K562 (cell line): ENCODE measurements at regions not wholly inside any gene's neighbourhood (a gene's known extent, or its start where the extent isn't known, plus 50 kb on each side); places are given as distances from the start of the nearest gene placed in this dataset.
A peak's percentile ranks its signal among the peaks of the same experiment; 100 is the strongest.

Source experiments
- BCOR ChIP-seq: fragments of 450-650 bp; IDR thresholded peaks from 2 replicates; pipeline ENCODE4 v1.6.1; 2016
- BRCA1 ChIP-seq, 2 experiments: fragments of 450-650 bp in 1 of 2; sonication (generic) in 1 of 2; formaldehyde crosslinking in 1 of 2; IDR thresholded peaks; 2 replicates each; pipeline versions ENCODE4 v1.5.0 to v1.6.1; 2017 to 2020; ENCODE audit warnings: mild to moderate bottlenecking in 1 of 2, missing genetic modification reagents in 1 of 2
- CLOCK ChIP-seq: fragments of 250-450 bp; sonication (Bioruptor Pico); IDR thresholded peaks from 2 replicates; pipeline ENCODE4 v1.4.0; 2020; ENCODE audit warnings: mild to moderate bottlenecking, moderate library complexity, borderline replicate concordance
- CTCF ChIP-seq, 3 experiments: IDR thresholded peaks in 2 of 3; conservative IDR thresholded peaks in 1 of 3; 2 replicates each; pipeline ENCODE4 v1.5.1; 2011 to 2012; ENCODE audit warnings: low read length in 3 of 3, mild to moderate bottlenecking in 3 of 3, control low read depth in 2 of 3, improper control_type of control experiment in 1 of 3, inconsistent platforms in 1 of 3, low read depth in 1 of 3, mixed read lengths in 1 of 3, moderate library complexity in 1 of 3; ENCODE audit not compliant: insufficient read depth in 2 of 3
- CUX1 ChIP-seq: fragments of 200-800 bp; sonication (Bioruptor generic); IDR thresholded peaks from 2 replicates; pipeline ENCODE4 v1.6.1; 2016; ENCODE audit warnings: missing genetic modification characterization, missing compliant biosample characterization
- E2F1 ChIP-seq: sonication (generic); formaldehyde crosslinking; IDR thresholded peaks from 2 replicates; pipeline ENCODE4 v1.8.1; 2023; ENCODE audit warnings: mild to moderate bottlenecking, missing genetic modification reagents, moderate library complexity
- ILF3 ChIP-seq: fragments of 450-650 bp; IDR thresholded peaks from 2 replicates; pipeline ENCODE4 v1.6.1; 2018; ENCODE audit warnings: antibody characterized with exemption, mild to moderate bottlenecking, moderate library complexity, borderline replicate concordance
- WHSC1 ChIP-seq: IDR thresholded peaks from one replicate; pipeline ENCODE4 v1.6.1; 2012; ENCODE audit warnings: low read length, control low read depth, inconsistent platforms
- ZNF263 ChIP-seq: sonication (generic); formaldehyde crosslinking; IDR thresholded peaks from 2 replicates; pipeline ENCODE4 v1.8.0; 2022; ENCODE audit warnings: mild to moderate bottlenecking, missing genetic modification reagents, borderline replicate concordance
- ZNF551 ChIP-seq: fragments of 250-450 bp; sonication (Bioruptor Pico); IDR thresholded peaks from 2 replicates; pipeline ENCODE4 v1.5.0; 2021; ENCODE audit warnings: mild to moderate bottlenecking, moderate library complexity
- ZNF740 ChIP-seq, 3 experiments: fragments of 200-800 bp in 1 of 3; sonication (Bioruptor generic) in 1 of 3; sonication (generic) in 1 of 3; formaldehyde crosslinking in 1 of 3; IDR thresholded peaks; 2 replicates each; pipeline versions ENCODE4 v1.6.1 to v1.8.0; 2016 to 2022; ENCODE audit warnings: mild to moderate bottlenecking in 2 of 3, missing compliant biosample characterization in 2 of 3, missing genetic modification characterization in 2 of 3, missing genetic modification reagents in 1 of 3

GRCh38 chr9:129459547-129460322, 161.2 kb downstream of the C9orf50 start (continued):
- TF ChIP-seq CUX1 (CRISPR knock-in tag) (no peak), ILF3 (no peak), BCOR (0 out of 2 replicates have a peak, but pooled peaks have one; percentile 24), CTCF (IDR thresholded peaks at IDR 0.05 in 2 of 3, conservative IDR thresholded peaks at IDR 0.05 in 1 of 3; ENCODE audit: insufficient read depth in 2 of 3, low read depth in 1 of 3, low read length in 3 of 3) (no peak), ZNF263 (peak; percentile 98), CLOCK (no peak), WHSC1 (no peak), BRCA1 (IDR thresholded peaks at IDR 0.05) (no peak), BRCA1 (CRISPR knock-in tag; IDR thresholded peaks at IDR 0.05) (no peak), ZNF740 (CRISPR knock-in tag; IDR thresholded peaks at IDR 0.05) (no peak), ZNF740 (tag; IDR thresholded peaks at IDR 0.05) (peak in 1 of 2 experiments; percentile 0; a peak in 1 of 4 replicates), ZNF551 (no peak), E2F1 (CRISPR knock-in tag) (no peak)
